ENCODE measurements at regions not wholly inside any gene's neighbourhood (a gene's known extent, or its start where the extent isn't known, plus 50 kb on each side); places are given as distances from the start of the nearest gene placed in this dataset.

GRCh38 chr17:56096026-56096810 is 57.1 kb upstream of the ANKFN1 start:
- DNase-seq (ENCODE audit: low spot score): no peak

- no peak for DNase-seq (ENCODE audit: low spot score)
These were observed 54.5 kb upstream of the ANKFN1 start for GRCh38 chr17:56098746-56099145.

GRCh38 chr17:56099649-56100048 is 53.6 kb upstream of the ANKFN1 start:
- DNase-seq (ENCODE audit: low spot score): no peak

Measured in Ammon's horn (tissue), 1 donor.